IMR-90 (cell line): ENCODE measurements at regions not wholly inside any gene's neighbourhood (a gene's known extent, or its start where the extent isn't known, plus 50 kb on each side); places are given as distances from the start of the nearest gene placed in this dataset.

Experiments used
- ATAC-seq: fragments of 200-7000 bp; cut with Tn5 transposase; 2 replicates; pipeline ENCODE4 v1.9.1; 2020; ENCODE audit warnings: low read depth, mild to moderate bottlenecking, moderate library complexity
- BruUV-seq: library from RNA; stranded (reverse); fragments of 400-500 nt; replicated peaks from 2 replicates; lab custom pipeline; 2021; lab: Mats Ljungman, UMichigan
- CTCF ChIA-PET: fragments of 300-600 bp; formaldehyde crosslinking; extraction: SDS; loops from one replicate; lab custom pipeline; 2021; ENCODE audit warnings: antibody characterized with exemption; lab: Yijun Ruan, JAX
- POLR2A ChIA-PET: fragments of 300-600 bp; sonication (Branson Sonifier 250); formaldehyde crosslinking; loops from one replicate; lab custom pipeline; 2022; ENCODE audit warnings: antibody characterized with exemption; ENCODE audit not compliant: unreplicated experiment; lab: Charles Lee
- DNase-seq: peaks from one replicate; pipeline ENCODE4 v3.0.0; 2013
- H2AFZ ChIP-seq: replicated peaks from 2 replicates; pipeline ENCODE3; 2013; ENCODE audit warnings: low read length, mild to moderate bottlenecking; ENCODE audit not compliant: poor library complexity
- H2AK5ac ChIP-seq: 2 replicates; pipeline ENCODE4 v1.6.1; 2013; ENCODE audit warnings: low read depth, low read length, inconsistent platforms
- H2AK9ac ChIP-seq: replicated peaks from 2 replicates; pipeline ENCODE3; 2013; ENCODE audit warnings: mild to moderate bottlenecking, low read depth, low read length, moderate library complexity; ENCODE audit not compliant: poor library complexity
- H2BK120ac ChIP-seq: 2 replicates; pipeline ENCODE4 v1.6.1; 2013; ENCODE audit warnings: low read depth, low read length, inconsistent platforms
- H2BK15ac ChIP-seq: 3 replicates; pipeline ENCODE4 v1.6.1; 2013; ENCODE audit warnings: low read depth, low read length, inconsistent platforms
- H2BK20ac ChIP-seq: 2 replicates; pipeline ENCODE4 v1.6.1; 2013; ENCODE audit warnings: low read depth, mild to moderate bottlenecking, inconsistent platforms, low read length, moderate library complexity
- H2BK5ac ChIP-seq: 2 replicates; pipeline ENCODE4 v1.6.1; 2013; ENCODE audit warnings: mild to moderate bottlenecking, low read depth, low read length, inconsistent platforms; ENCODE audit not compliant: poor library complexity, severe bottlenecking
- H3K14ac ChIP-seq: replicated peaks from 2 replicates; pipeline ENCODE4 v1.6.1; 2013; ENCODE audit warnings: low read depth, low read length, inconsistent platforms
- H3K18ac ChIP-seq: 2 replicates; pipeline ENCODE4 v1.6.1; 2013; ENCODE audit warnings: low read depth, low read length, control low read depth
- H3K23ac ChIP-seq: 2 replicates; pipeline ENCODE4 v1.6.1; 2013; ENCODE audit warnings: low read depth, low read length, inconsistent platforms
- H3K27ac ChIP-seq: 2 replicates; pipeline ENCODE4 v1.5.1; 2013; ENCODE audit warnings: mild to moderate bottlenecking, control low read depth, low read length; ENCODE audit not compliant: insufficient read depth
- H3K27me3 ChIP-seq: 2 replicates; pipeline ENCODE4 v1.6.1; 2013; ENCODE audit warnings: low read length; ENCODE audit not compliant: control insufficient read depth, insufficient read depth
- H3K36me3 ChIP-seq: 2 replicates; pipeline ENCODE4 v1.6.1; 2013; ENCODE audit warnings: low read length, mixed read lengths; ENCODE audit not compliant: control insufficient read depth, insufficient read depth
- H3K4ac ChIP-seq: 2 replicates; pipeline ENCODE4 v1.6.1; 2013; ENCODE audit warnings: low read depth, low read length, inconsistent platforms
- H3K4me1 ChIP-seq: 2 replicates; pipeline ENCODE4 v1.6.1; 2013; ENCODE audit warnings: low read length, mixed read lengths; ENCODE audit not compliant: control insufficient read depth, insufficient read depth
- H3K4me2 ChIP-seq: 2 replicates; pipeline ENCODE4 v1.6.1; 2013; ENCODE audit warnings: low read depth, mild to moderate bottlenecking, control low read depth, low read length, moderate library complexity
- H3K4me3 ChIP-seq: 2 replicates; pipeline ENCODE4 v1.5.1; 2013; ENCODE audit warnings: low read depth, mild to moderate bottlenecking, control low read depth, low read length, moderate library complexity; ENCODE audit not compliant: insufficient read depth
- H3K56ac ChIP-seq: 2 replicates; pipeline ENCODE4 v1.6.1; 2013; ENCODE audit warnings: low read length, inconsistent platforms; ENCODE audit not compliant: insufficient read depth; ENCODE audit errors: extremely low read depth
- H3K79me1 ChIP-seq, 2 experiments: 2 replicates each; pipeline ENCODE4 v1.6.1; 2013; ENCODE audit warnings: low read length in 2 of 2, inconsistent platforms in 1 of 2, low read depth in 1 of 2
- H3K9ac ChIP-seq: 2 replicates; pipeline ENCODE4 v1.6.1; 2013; ENCODE audit warnings: low read depth, low read length, control low read depth
- H3K9me1 ChIP-seq: 2 replicates; pipeline ENCODE4 v1.6.1; 2013; ENCODE audit warnings: low read length, inconsistent platforms; ENCODE audit not compliant: insufficient read depth
- H3K9me3 ChIP-seq: 2 replicates; pipeline ENCODE4 v1.6.1; 2013; ENCODE audit warnings: low read length; ENCODE audit not compliant: control insufficient read depth, insufficient read depth
- H4K20me1 ChIP-seq: 2 replicates; pipeline ENCODE4 v1.6.1; 2013; ENCODE audit warnings: low read length, inconsistent platforms; ENCODE audit not compliant: insufficient read depth
- H4K5ac ChIP-seq: 2 replicates; pipeline ENCODE4 v1.6.1; 2013; ENCODE audit warnings: mild to moderate bottlenecking, low read depth, low read length, control low read depth
- H4K8ac ChIP-seq, 2 experiments: 2 replicates each; pipeline ENCODE4 v1.6.1; 2013; ENCODE audit warnings: low read depth in 2 of 2, low read length in 2 of 2, control low read depth in 1 of 2, inconsistent platforms in 1 of 2
- H4K91ac ChIP-seq: 2 replicates; pipeline ENCODE4 v1.6.1; 2013; ENCODE audit warnings: low read depth, low read length, inconsistent platforms; ENCODE audit not compliant: insufficient read depth
- POLR2A ChIP-seq: IDR thresholded peaks from 2 replicates; pipeline ENCODE4 v1.6.1; 2012; ENCODE audit warnings: mild to moderate bottlenecking, low read depth, low read length
- RAD21 ChIP-seq: IDR thresholded peaks from 2 replicates; pipeline ENCODE4 v1.6.1; 2012; ENCODE audit warnings: low read length, improper control_type of control experiment
- WGBS, 2 experiments: methylation state at CpG; one replicate each; pipeline versions ENCODE4 v1.1.5 to v1.1.7; 2013; ENCODE audit warnings: missing lambda C conversion rate in 2 of 2; ENCODE audit not compliant: insufficient read length in 1 of 2; ENCODE audit errors: extremely low coverage in 2 of 2; 5-methylcytosine and 5-hydroxymethylcytosine counted together
- dilution Hi-C: fragments of 300-500 bp; cut with HindIII; formaldehyde crosslinking; loops from one replicate; pipeline ENCODE4 v1.14.3; 2018; ENCODE audit warnings: low sequenced_read_pairs; ENCODE audit not compliant: unreplicated experiment
- in situ Hi-C: fragments of 300-500 bp; cut with MboI; formaldehyde crosslinking; loops from 3 replicates; pipeline ENCODE4 v1.14.3; 2019; ENCODE audit warnings: low sequenced_read_pairs, inconsistent platforms, mixed read lengths
- intact Hi-C: fragments of 100-400 bp; cut with micrococcal nuclease; formaldehyde crosslinking; loops from 2 replicates; pipeline ENCODE4 v1.10.0; 2022

- no peaks in the 10 kb centered on the region for H3K79me1 ChIP-seq
- no peak overlapping the region for H2BK15ac ChIP-seq
- no peaks in the 10 kb centered on the region for H3K9me3 ChIP-seq
- dilution Hi-C loops, result no loop called here
- BruUV-seq, result no TSS peak
- H3K4me3 ChIP-seq, result no peak overlapping the region
- H3K14ac ChIP-seq, result no peak overlapping the region
- H3K27ac ChIP-seq, result no peak overlapping the region
- ChIA-PET POLR2A (no interaction called here), CTCF (interaction anchor here (0.9 kb wide), 1 partner anchor 9 kb away, joined by 3 read pairs; no protein-coding TSS in a partner anchor)
- peak; percentile 23; the same call in 1 of the 2 replicates for TF ChIP-seq RAD21
- TF ChIP-seq POLR2A, result no peak
- H2BK20ac ChIP-seq, result no peak overlapping the region
- no peaks in the 10 kb centered on the region for H3K36me3 ChIP-seq
- no peak for DNase-seq
- H4K5ac ChIP-seq, result no peak overlapping the region
- no peaks in the 10 kb centered on the region for H3K9me1 ChIP-seq
- H3K4me1 ChIP-seq, result no peaks in the 10 kb centered on the region
- no peak overlapping the region for H4K91ac ChIP-seq
- H3K23ac ChIP-seq, result no peak overlapping the region
- no peak overlapping the region for H2AFZ ChIP-seq
- H3K56ac ChIP-seq, result no peak overlapping the region
- H3K9ac ChIP-seq, result no peak overlapping the region
- H2BK120ac ChIP-seq, result no peak overlapping the region
- H4K20me1 ChIP-seq, result no peaks in the 10 kb centered on the region
- no peak overlapping the region for H3K18ac ChIP-seq
- WGBS, 2 experiments, result no CpG with 5 or more reads among the region's 1 CpG
- H2AK5ac ChIP-seq, result no peak overlapping the region
- no peak for ATAC-seq
- no peak overlapping the region for H4K8ac ChIP-seq
- no peak overlapping the region for H2AK9ac ChIP-seq
- intact Hi-C loops, result no loop called here
- no peak overlapping the region for H2BK5ac ChIP-seq
- in situ Hi-C loops, result no loop called here
- no peak overlapping the region for H3K4ac ChIP-seq
- H3K4me2 ChIP-seq, result no peak overlapping the region
- H3K27me3 ChIP-seq, result no peaks in the 10 kb centered on the region
These were observed 549.2 kb upstream of the KLF12 start for GRCh38 chr13:74683411-74683810.
